Lower leg skin (tissue), 4 donors: ENCODE measurements at regions not wholly inside any gene's neighbourhood (a gene's known extent, or its start where the extent isn't known, plus 50 kb on each side); places are given as distances from the start of the nearest gene placed in this dataset.

Experiments
- DNase-seq, 2 donors: peaks; one replicate each; pipeline ENCODE4 v3.0.0-alpha.2; 2019; ENCODE audit warnings: low spot score in 2 of 2
- H3K4me3 ChIP-seq: fragments of 200-600 bp; sonication (generic); 2 replicates; pipeline ENCODE4 v1.5.1; 2017; ENCODE audit warnings: mild to moderate bottlenecking, low read depth; ENCODE audit not compliant: poor library complexity, severe bottlenecking
- POLR2A ChIP-seq, 2 donors: fragments of 450-650 bp; IDR thresholded peaks; one replicate each; pipeline ENCODE4 v1.6.1; 2016 to 2017; ENCODE audit warnings: antibody characterized with exemption in 2 of 2, mild to moderate bottlenecking in 1 of 2, moderate library complexity in 1 of 2
- WGBS, 2 donors: methylation state at CpG; one replicate each; pipeline ENCODE4 v1.1.5; 2018; 5-methylcytosine and 5-hydroxymethylcytosine counted together
- intact Hi-C: fragments of 100-400 bp; cut with DNase I; formaldehyde crosslinking; loops from one replicate; pipeline ENCODE4 v1.15.0; 2023; ENCODE audit warnings: low total_unique reads
- TF ChIP-seq, protein P1 (sequence below), 3 donors: fragments of 450-650 bp; IDR thresholded peaks; one replicate each; pipeline ENCODE4 v1.5.1; 2016; ENCODE audit warnings: antibody characterized with exemption in 3 of 3, mild to moderate bottlenecking in 3 of 3, moderate library complexity in 2 of 3

DNA sequence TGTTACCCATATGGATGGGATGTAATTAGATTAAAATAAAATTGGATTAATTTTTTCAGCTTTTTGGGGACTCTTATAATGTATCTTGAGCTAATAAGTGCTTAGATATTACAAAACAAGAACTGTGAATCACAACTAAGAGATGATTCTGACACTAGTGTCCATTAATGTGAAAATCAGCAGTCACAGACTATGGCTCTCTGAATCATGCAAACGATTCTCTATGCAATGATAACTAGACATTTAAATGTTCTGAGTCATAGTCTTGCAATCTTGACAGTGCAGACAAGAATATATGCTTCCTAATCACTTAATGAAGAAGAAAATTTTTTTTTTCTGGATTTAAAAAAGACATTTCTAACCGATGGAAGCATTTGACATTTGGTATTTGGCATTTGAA, 82.2 kb upstream of the OPRM1 start:
- DNase-seq, result no peak

DNA sequence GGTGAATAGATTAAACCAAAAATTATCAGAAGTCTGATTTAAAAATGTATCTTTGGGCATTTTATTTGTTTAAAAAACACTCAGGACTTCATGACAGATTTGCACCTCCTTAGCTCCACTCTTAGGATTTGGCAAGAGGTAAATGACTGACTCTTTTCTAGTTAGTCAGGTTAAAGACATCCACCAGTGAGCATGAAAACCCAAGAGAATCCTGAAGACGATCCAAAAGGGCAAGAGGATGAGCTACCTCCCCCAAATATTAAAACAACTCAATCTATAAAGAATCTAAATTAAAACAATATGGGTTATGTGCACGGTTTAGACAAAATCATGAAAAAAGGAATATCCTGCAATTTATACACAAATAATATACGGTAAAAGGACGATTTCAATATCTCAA, 89.4 kb upstream of the OPRM1 start:
- intact Hi-C loops, result no loop called here
- no peak overlapping the region for H3K4me3 ChIP-seq
- DNase-seq, result no peak
- WGBS, 2 donors, result 48 to 55% methylated on average over 4 of the region's 4 CpGs
- TF ChIP-seq, protein P1, sequence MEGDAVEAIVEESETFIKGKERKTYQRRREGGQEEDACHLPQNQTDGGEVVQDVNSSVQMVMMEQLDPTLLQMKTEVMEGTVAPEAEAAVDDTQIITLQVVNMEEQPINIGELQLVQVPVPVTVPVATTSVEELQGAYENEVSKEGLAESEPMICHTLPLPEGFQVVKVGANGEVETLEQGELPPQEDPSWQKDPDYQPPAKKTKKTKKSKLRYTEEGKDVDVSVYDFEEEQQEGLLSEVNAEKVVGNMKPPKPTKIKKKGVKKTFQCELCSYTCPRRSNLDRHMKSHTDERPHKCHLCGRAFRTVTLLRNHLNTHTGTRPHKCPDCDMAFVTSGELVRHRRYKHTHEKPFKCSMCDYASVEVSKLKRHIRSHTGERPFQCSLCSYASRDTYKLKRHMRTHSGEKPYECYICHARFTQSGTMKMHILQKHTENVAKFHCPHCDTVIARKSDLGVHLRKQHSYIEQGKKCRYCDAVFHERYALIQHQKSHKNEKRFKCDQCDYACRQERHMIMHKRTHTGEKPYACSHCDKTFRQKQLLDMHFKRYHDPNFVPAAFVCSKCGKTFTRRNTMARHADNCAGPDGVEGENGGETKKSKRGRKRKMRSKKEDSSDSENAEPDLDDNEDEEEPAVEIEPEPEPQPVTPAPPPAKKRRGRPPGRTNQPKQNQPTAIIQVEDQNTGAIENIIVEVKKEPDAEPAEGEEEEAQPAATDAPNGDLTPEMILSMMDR (IDR thresholded peaks at IDR 0.05), result no peak
- TF ChIP-seq POLR2A (IDR thresholded peaks at IDR 0.05), result no peak

More for the DNA sequence above, 82.2 kb upstream of the OPRM1 start:
- 53 to 67% methylated on average over 2 of the region's 2 CpGs for WGBS, 2 donors
- intact Hi-C loops, result no loop called here
- no peak overlapping the region for H3K4me3 ChIP-seq
- no peak for TF ChIP-seq POLR2A (IDR thresholded peaks at IDR 0.05)
- TF ChIP-seq, protein P1 (IDR thresholded peaks at IDR 0.05), result no peak

DNA sequence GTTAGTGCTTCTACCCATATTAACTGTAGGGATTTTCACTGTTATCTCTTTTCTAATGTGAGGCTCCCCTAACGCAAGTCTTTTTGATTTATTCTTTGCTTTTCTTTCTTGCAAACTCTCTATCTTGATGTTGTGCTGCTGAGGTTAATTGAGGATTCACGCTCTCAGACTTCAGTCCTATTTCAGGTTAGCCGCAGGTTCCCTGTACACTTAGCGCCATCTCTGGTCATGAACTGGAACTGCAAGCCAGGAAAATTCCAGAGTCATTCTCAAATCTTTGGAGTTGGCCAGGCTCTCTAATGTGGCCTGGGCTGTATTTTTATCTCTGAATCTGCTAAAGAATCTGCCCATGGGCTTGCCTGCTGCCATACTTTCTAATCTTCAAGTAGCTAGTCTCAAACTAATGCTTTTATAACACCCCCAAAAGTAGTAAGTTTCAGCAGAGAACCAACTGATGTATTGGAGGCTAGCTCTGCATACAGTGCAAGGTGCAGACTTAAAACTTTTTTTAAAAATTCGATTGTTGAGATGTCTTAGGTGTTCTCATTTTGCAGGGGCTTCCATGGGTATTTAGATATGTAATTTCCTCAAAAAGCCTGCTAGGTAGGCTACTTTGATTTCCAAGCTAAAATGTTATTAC, 91.1 kb upstream of the OPRM1 start:
- intact Hi-C loops, result no loop called here
- WGBS, 2 donors, result 20 to 23% methylated on average over 5 of the region's 5 CpGs
- no peak for DNase-seq
- TF ChIP-seq POLR2A (IDR thresholded peaks at IDR 0.05), result no peak
- TF ChIP-seq, protein P1 (IDR thresholded peaks at IDR 0.05), result no peak
- no peak overlapping the region for H3K4me3 ChIP-seq

DNA sequence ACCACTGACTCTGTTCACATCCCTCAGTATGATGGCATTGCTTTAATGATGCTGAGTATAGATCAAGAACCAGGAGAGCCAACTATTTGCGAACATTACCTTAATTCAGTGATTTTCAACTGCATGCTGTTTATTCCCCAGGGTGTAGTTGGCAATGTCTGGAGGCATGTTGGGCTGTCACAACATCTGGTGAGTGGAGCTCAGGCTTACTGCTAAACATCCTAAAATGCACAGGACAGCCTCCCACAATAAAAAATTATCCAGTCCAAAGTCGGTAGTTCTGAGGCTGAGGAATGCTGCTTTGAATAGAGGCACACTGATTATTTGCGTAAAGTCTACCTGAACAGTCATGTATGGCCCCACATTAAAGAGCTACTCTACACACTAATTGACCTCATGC, 94.8 kb upstream of the OPRM1 start:
- intact Hi-C loops, result no loop called here
- WGBS, 2 donors, result 54 to 57% methylated on average over 3 of the region's 3 CpGs

DNA sequence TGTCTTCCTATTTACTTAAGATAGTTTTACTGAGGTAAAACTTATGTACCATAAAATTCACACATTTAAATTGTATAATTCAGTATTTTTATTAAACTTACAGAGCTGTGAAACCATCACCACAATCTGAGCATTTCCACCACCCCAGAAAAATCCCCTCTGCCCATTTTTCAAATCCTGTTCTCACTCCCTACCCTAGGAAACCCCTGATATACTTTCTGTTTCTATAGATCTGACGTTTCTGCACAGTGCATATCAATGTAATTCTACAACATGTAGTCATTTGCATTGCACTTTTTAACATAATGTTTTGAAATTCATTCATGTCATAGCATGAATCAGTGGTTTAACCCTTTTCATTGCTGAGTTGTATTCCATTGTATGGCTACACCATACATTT, 96.7 kb upstream of the OPRM1 start:
- TF ChIP-seq POLR2A (IDR thresholded peaks at IDR 0.05), result no peak
- TF ChIP-seq, protein P1 (IDR thresholded peaks at IDR 0.05), result no peak
- intact Hi-C loops, result no loop called here
- 60 to 80% methylated on average over 1 of the region's 1 CpG for WGBS, 2 donors
- no peak for DNase-seq
- no peak overlapping the region for H3K4me3 ChIP-seq

More for the DNA sequence above, 94.8 kb upstream of the OPRM1 start:
- TF ChIP-seq POLR2A (IDR thresholded peaks at IDR 0.05), result no peak
- TF ChIP-seq, protein P1 (IDR thresholded peaks at IDR 0.05), result no peak
- DNase-seq, result no peak
- no peak overlapping the region for H3K4me3 ChIP-seq

DNA sequence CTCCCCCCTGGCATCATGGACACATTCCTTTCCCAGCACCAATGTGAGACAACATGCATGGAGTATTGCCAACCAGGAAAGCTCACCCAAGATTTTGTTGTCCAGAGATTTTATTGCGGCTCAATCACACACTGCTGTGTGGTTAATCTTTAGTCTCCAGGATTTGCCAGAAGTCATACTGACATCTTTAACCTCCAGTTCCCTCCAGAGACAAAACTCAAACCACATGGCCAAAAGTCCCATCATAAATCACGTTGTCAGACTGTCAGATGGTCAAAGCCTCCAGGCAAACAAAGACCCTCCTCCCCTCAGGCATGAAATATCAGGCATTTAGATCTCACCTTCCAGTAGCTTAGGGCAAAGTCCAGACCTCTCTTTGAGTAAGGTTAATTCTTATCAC, 97.3 kb upstream of the OPRM1 start:
- no peak for DNase-seq
- WGBS, 2 donors, result 46 to 58% methylated on average over 2 of the region's 2 CpGs
- TF ChIP-seq, protein P1 (IDR thresholded peaks at IDR 0.05), result no peak
- no peak for TF ChIP-seq POLR2A (IDR thresholded peaks at IDR 0.05)
- no peak overlapping the region for H3K4me3 ChIP-seq
- intact Hi-C loops, result no loop called here
